Spinal cord (tissue), 9 donors: ENCODE measurements at regions not wholly inside any gene's neighbourhood (a gene's known extent, or its start where the extent isn't known, plus 50 kb on each side); places are given as distances from the start of the nearest gene placed in this dataset.
A peak's percentile ranks its signal among the peaks of the same experiment; 100 is the strongest.

Experiments used
- DNase-seq, 6 donors: peaks; one replicate each; pipeline versions ENCODE4 v3.0.0 to v3.0.0-alpha.2; 2013 to 2015; ENCODE audit warnings: low spot score in 6 of 6, low read depth in 4 of 6
- H3K27ac ChIP-seq: one replicate; pipeline ENCODE4 v1.5.1; 2013; ENCODE audit warnings: low read depth, low read length, control low read depth
- H3K27me3 ChIP-seq: one replicate; pipeline ENCODE4 v1.6.1; 2013; ENCODE audit warnings: low read length; ENCODE audit not compliant: control insufficient read depth, insufficient read depth
- H3K36me3 ChIP-seq: one replicate; pipeline ENCODE4 v1.6.1; 2013; ENCODE audit warnings: low read length; ENCODE audit not compliant: control insufficient read depth, insufficient read depth
- H3K4me1 ChIP-seq: one replicate; pipeline ENCODE4 v1.6.1; 2013; ENCODE audit warnings: low read length; ENCODE audit not compliant: control insufficient read depth, insufficient read depth
- H3K4me3 ChIP-seq: one replicate; pipeline ENCODE4 v1.5.1; 2013; ENCODE audit warnings: low read depth, low read length, control low read depth
- H3K9me3 ChIP-seq: one replicate; pipeline ENCODE4 v1.6.1; 2013; ENCODE audit warnings: low read length; ENCODE audit not compliant: control insufficient read depth, insufficient read depth
- WGBS: methylation state at CpG from one replicate; pipeline ENCODE4 v1.1.5; 2013; ENCODE audit warnings: missing lambda C conversion rate; ENCODE audit not compliant: insufficient coverage; 5-methylcytosine and 5-hydroxymethylcytosine counted together
- donor health status: healthy.

DNA sequence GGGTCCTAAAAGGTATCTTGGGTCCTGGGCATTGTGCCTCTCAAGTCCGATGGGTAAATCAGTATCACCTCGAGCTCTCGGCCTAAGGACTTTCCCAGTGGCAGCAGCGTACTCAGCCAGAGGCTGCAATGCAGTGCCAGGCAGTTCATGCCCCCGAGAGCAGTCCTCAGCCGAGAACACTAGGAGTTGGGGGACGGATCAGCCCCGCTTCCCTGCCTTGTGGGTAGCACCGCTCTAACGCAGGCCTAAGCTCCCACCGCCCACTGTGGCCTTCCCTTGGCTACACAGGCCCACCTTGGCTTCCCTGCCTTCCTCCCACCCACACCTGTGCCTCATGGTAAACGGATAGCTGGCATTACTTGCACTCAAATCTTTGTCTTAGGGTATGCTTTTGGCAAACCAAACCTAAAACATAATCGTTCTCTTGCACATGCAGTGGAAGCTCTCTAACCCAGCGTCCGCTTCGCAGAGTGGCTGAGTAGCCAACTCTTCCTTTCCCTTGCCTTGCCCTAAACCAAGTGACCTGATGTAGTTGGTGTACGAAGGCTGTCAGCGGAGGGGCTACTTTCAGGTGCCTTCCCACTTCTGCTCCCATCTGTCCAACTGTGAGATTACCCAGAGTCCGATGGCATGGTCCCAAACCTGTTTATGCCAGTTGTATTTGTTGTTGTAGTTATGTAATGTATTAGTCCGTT lies 73.2 kb upstream of the CHST15 start:
- H3K4me1 ChIP-seq, result peaks cover 2% of the 10 kb centered on the region
- H3K36me3 ChIP-seq, result no peaks in the 10 kb centered on the region
- H3K27me3 ChIP-seq, result no peaks in the 10 kb centered on the region
- 81% methylated on average over 18 of the region's 20 CpGs for WGBS
- H3K27ac ChIP-seq, result no peak overlapping the region
- no peak for DNase-seq
- H3K9me3 ChIP-seq, result no peaks in the 10 kb centered on the region
- H3K4me3 ChIP-seq, result no peak overlapping the region

DNA sequence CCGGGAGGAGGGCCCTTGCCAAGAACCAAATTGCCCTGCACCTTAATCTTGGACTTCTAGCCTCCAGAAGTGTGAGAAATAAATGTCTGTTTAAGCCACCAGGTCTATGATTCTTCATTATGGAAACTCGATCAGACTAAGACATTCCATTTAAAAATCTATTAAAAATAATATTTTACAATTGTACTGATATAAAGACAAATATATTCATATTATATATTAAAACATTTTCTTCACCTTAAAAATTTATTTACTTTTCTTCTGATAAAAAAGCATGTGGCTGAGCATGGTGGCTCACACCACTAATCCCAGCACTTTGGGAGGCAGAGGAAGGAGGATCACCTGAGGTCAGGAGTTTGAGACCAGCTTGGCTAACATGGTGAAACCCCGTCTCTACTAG lies 72.4 kb upstream of the CHST15 start:
- no CpG with 5 or more reads among the region's 3 CpGs for WGBS

DNA sequence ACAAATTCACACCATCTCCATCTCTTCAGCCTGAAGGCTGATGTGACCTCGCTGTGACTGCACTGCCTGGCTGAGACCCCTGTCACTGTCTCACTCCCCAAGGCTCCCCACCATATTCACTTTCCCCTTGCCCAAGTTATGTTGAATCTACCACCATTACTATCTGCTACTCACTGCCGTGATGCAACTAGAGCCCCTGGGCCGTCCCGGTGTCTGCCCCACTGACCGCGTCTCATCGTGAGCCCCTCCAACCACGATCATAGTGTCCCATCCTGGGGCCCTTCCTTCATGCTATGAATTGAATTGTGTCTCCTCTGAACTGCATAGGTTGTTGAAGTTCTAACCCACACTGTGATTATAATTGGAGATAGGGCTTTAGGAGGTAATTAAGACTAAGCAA lies 71.9 kb upstream of the CHST15 start:
- Histone ChIP-seq H3K27ac (no peak overlapping the region), H3K9me3 (no peaks in the 10 kb centered on the region), H3K27me3 (no peaks in the 10 kb centered on the region), H3K36me3 (no peaks in the 10 kb centered on the region), H3K4me3 (no peak overlapping the region), H3K4me1 (no peaks in the 10 kb centered on the region)
- no peak for DNase-seq
- 97% methylated on average over 4 of the region's 8 CpGs for WGBS

More for the DNA sequence above, 72.4 kb upstream of the CHST15 start:
- H3K36me3 ChIP-seq, result no peaks in the 10 kb centered on the region
- H3K27ac ChIP-seq, result no peak overlapping the region
- H3K4me3 ChIP-seq, result no peak overlapping the region
- no peak for DNase-seq
- H3K27me3 ChIP-seq, result no peaks in the 10 kb centered on the region
- H3K9me3 ChIP-seq, result no peaks in the 10 kb centered on the region
- H3K4me1 ChIP-seq, result no peaks in the 10 kb centered on the region

DNA sequence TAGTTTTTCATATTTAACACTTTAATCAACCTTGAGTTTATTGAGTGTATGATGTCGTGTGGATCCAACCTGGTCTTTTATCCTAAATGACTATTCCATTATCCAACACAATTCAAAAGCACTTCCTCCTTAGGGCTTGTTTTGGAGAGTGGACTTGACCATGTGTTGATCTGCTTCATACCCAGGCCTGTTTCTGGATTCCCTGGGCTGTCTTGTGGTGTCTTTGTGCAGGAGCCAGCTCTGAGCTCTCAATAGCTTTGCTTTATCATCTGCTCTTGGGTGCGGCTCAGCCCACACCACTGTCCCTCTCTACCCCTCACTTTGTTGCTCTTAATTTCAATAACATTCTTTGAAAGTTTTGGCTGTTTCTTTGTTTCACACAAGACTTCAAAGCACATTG lies 70.9 kb upstream of the CHST15 start:
- Histone ChIP-seq H3K27ac (no peak overlapping the region), H3K27me3 (no peaks in the 10 kb centered on the region), H3K4me1 (no peaks in the 10 kb centered on the region), H3K9me3 (no peaks in the 10 kb centered on the region), H3K4me3 (no peak overlapping the region), H3K36me3 (no peaks in the 10 kb centered on the region)
- no peak for DNase-seq
- 80% methylated on average over 1 of the region's 2 CpGs for WGBS

DNA sequence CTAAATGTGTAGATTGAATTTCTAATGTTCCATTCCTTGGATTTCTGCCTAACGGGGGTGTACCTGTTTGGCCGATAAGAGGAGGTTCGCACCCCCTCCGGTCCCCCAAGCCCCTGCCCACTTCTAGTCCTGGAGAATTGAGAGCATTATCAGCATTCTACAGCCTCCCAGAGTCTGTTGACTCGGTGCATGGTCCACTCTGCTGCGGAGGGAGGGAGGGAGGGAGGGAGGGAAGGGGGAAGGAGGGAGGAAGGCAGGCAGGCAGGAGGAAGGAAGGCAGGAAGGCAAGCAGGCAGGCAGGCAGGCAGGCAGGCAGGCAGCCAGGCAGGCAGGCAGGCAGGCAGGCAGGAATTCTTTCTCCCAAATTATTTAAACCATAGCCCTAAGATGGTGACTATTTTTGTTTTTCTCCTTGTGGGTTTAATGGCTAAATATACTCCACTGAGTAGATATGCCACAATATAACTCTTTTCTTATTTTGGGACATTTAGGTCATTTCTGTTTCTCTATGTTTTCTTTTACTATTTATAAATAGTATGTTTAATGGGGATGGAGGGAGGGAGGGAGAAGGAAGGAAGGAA lies 69.5 kb upstream of the CHST15 start:
- no peaks in the 10 kb centered on the region for H3K4me1 ChIP-seq
- no peak overlapping the region for H3K27ac ChIP-seq
- WGBS, result no CpG with 5 or more reads among the region's 6 CpGs

DNA sequence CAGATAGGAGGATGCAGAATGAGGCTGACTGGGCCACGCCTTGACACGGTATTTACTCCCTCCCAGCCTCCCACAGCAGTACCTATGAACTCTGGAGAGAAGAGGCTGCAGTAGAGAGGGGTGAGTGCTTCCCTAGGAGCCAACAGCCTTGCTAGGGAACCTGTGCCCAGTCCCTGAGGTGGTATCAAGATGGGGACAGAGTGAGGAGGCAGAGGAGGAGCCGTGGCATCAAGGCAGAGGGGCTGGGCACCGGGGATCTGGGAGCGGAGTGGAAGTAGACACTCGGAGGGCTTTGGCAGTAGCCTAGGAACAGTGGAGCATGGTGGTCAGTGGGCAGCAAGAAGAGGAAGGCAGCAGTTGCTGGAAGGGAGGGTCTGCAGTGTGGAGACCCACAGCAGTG lies 68.7 kb upstream of the CHST15 start:
- Histone ChIP-seq H3K4me1 (peaks cover 4% of the 10 kb centered on the region), H3K4me3 (no peak overlapping the region), H3K36me3 (no peaks in the 10 kb centered on the region), H3K27me3 (no peaks in the 10 kb centered on the region), H3K9me3 (no peaks in the 10 kb centered on the region), H3K27ac (no peak overlapping the region)
- DNase-seq, result no peak
- WGBS, result 100% methylated on average over 4 of the region's 6 CpGs

More for the DNA sequence above, 69.5 kb upstream of the CHST15 start:
- H3K36me3 ChIP-seq, result no peaks in the 10 kb centered on the region
- H3K27me3 ChIP-seq, result no peaks in the 10 kb centered on the region
- no peaks in the 10 kb centered on the region for H3K9me3 ChIP-seq
- no peak for DNase-seq
- no peak overlapping the region for H3K4me3 ChIP-seq

DNA sequence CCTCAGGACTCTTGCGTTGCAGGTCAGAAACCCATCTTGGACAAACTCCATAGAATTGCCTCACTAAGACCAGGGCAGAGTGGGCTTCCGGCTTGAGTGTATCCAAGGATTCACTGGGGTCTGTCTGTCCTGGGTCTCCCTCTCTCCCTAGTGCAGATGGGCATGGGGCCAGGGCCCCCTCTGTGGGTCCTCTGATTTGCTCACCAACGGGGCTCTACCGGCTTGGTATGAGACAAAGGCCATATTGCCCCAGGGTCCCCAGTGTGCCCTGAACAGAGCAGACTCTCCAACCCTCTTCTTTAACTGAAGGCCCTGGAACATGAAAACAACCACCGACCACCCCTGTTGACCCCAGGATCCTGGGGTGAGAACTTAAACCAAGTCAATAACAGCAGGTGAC lies 68.2 kb upstream of the CHST15 start:
- H3K27me3 ChIP-seq, result no peaks in the 10 kb centered on the region
- H3K36me3 ChIP-seq, result no peaks in the 10 kb centered on the region
- 75% methylated on average over 4 of the region's 5 CpGs for WGBS
- H3K9me3 ChIP-seq, result no peaks in the 10 kb centered on the region
- no peak overlapping the region for H3K27ac ChIP-seq
- DNase-seq, result no peak
- peaks cover 10% of the 10 kb centered on the region for H3K4me1 ChIP-seq
- no peak overlapping the region for H3K4me3 ChIP-seq

DNA sequence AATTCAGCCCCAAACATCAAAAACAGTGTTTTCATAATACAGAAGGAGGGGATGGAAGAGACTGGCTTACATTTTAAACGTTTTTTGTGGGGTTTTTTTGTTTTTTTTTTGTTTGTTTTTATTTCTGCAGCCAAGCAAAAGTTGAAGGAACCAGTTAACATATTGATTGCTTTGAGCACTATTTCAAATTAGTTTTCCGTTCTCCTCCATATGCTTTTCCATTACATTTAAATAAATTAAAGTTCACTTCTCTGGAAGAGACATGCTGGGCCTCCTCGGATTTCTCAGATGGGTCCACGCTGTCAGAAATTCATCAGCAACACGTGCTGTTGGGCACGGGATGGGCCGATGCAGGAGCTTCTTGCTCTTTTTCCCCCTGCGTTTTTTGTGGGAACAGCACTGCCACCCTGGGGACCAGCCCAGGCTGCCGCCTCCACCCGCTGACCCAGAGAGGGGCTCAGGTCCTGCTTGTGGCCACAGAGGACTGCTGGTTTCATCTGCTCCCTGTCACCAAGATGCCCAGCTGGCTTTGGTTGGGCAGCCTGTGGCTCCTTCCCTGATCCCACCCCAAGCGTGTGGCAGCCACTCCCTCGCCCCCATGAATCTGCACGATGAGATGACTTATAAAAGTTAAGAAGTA lies 67.7 kb upstream of the CHST15 start:
- H3K36me3 ChIP-seq, result no peaks in the 10 kb centered on the region
- peak in 2 of 6 donors; percentile 53 to 65 for DNase-seq
- H3K9me3 ChIP-seq, result no peaks in the 10 kb centered on the region
- no peak overlapping the region for H3K4me3 ChIP-seq
- peaks cover 15% of the 10 kb centered on the region for H3K4me1 ChIP-seq
- WGBS, result 73% methylated on average over 9 of the region's 13 CpGs
- H3K27me3 ChIP-seq, result no peaks in the 10 kb centered on the region
- no peak overlapping the region for H3K27ac ChIP-seq

DNA sequence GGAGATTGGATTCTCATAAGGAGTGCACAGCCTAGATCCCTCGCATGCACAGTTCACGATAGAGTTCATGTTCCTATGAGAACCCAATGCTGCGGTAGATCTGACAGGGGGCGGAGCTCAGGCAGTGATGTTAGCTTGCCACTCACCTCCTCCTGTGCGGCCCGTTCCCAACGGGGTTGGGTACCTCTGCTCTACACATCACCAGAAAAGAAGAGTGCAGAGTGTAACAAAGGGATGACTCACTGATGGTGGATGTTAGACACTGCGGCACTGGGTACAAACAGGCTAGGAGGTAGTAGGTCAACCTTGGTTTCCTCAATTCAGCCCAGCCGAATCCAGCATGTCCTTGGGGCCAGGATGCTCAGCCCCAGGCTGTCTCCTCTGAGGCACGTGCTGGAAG lies 66.8 kb upstream of the CHST15 start:
- H3K4me1 ChIP-seq, result peaks cover 22% of the 10 kb centered on the region
- H3K27ac ChIP-seq, result no peak overlapping the region
- 76% methylated on average over 10 of the region's 10 CpGs for WGBS

DNA sequence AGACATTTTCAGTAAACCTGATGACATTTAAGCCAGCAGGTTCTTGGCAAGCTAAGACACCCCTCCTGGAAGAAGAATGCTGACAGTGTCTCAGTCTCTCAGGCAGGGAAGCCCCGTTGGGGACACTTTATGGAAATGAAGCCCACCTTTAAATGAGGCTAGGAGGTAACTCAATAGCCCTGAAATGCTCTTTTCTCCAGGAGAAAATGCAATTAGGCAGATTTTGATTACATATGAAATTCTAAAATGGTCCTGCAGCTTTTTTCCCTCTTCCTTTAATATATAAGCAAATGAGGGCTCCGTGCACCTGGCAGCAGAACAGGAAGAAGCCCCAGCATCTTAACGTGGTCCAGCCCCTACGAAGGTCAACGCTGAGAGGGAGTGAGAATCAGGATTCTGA lies 65.8 kb upstream of the CHST15 start:
- 69% methylated on average over 4 of the region's 5 CpGs for WGBS
- H3K4me3 ChIP-seq, result no peak overlapping the region

More for the DNA sequence above, 66.8 kb upstream of the CHST15 start:
- H3K4me3 ChIP-seq, result no peak overlapping the region
- DNase-seq, result no peak
- H3K9me3 ChIP-seq, result no peaks in the 10 kb centered on the region
- no peaks in the 10 kb centered on the region for H3K36me3 ChIP-seq
- H3K27me3 ChIP-seq, result no peaks in the 10 kb centered on the region

More for the DNA sequence above, 65.8 kb upstream of the CHST15 start:
- peaks cover 22% of the 10 kb centered on the region for H3K4me1 ChIP-seq
- H3K36me3 ChIP-seq, result no peaks in the 10 kb centered on the region
- H3K27me3 ChIP-seq, result no peaks in the 10 kb centered on the region
- H3K9me3 ChIP-seq, result no peaks in the 10 kb centered on the region
- DNase-seq, result peak in 1 of 6 donors; percentile 58
- no peak overlapping the region for H3K27ac ChIP-seq
